ENCODE measurements at regions not wholly inside any gene's neighbourhood (a gene's known extent, or its start where the extent isn't known, plus 50 kb on each side); places are given as distances from the start of the nearest gene placed in this dataset.

- TF ChIP-seq GABPA (IDR thresholded peaks at IDR 0.05; ENCODE audit: low read depth) (no peak), CTCF (IDR thresholded peaks at IDR 0.05; ENCODE audit: insufficient read depth, low read length) (no peak), POLR2AphosphoS5 (IDR thresholded peaks at IDR 0.05; ENCODE audit: low read depth) (no peak), REST (IDR thresholded peaks at IDR 0.05; ENCODE audit: insufficient replicate concordance, low read depth) (no peak)
These were observed 238.5 kb upstream of the AKR1E2 start for GRCh38 chr10:4587466-4587865.
